DND-41 (cell line): ENCODE measurements at regions not wholly inside any gene's neighbourhood (a gene's known extent, or its start where the extent isn't known, plus 50 kb on each side); places are given as distances from the start of the nearest gene placed in this dataset.

Experiments
- ATAC-seq: fragments of 200-7000 bp; cut with Tn5 transposase; 3 replicates; pipeline ENCODE4 v1.9.1; 2021; ENCODE audit warnings: low read depth; ENCODE audit not compliant: insufficient read depth
- DNase-seq: peaks from one replicate; pipeline ENCODE4 v3.0.0-alpha.2; 2020
- H2AFZ ChIP-seq: 2 replicates; pipeline ENCODE4 v1.6.0; 2012; ENCODE audit warnings: low read depth, low read length
- H3K27ac ChIP-seq: 2 replicates; pipeline ENCODE4 v1.5.1; 2012; ENCODE audit warnings: low read length, inconsistent platforms
- H3K27me3 ChIP-seq: fragments of 200-600 bp; sonication (generic); 2 replicates; pipeline ENCODE4 v1.6.0; 2012; ENCODE audit warnings: low read length, mild to moderate bottlenecking, inconsistent platforms; ENCODE audit not compliant: insufficient read depth, poor library complexity
- H3K36me3 ChIP-seq: 2 replicates; pipeline ENCODE4 v1.5.1; 2012; ENCODE audit warnings: low read length, inconsistent platforms; ENCODE audit not compliant: insufficient read depth
- H3K4me1 ChIP-seq: 2 replicates; pipeline ENCODE4 v1.5.1; 2012; ENCODE audit warnings: mild to moderate bottlenecking, low read length; ENCODE audit not compliant: insufficient read depth
- H3K4me2 ChIP-seq: 2 replicates; pipeline ENCODE4 v1.6.0; 2012; ENCODE audit warnings: mild to moderate bottlenecking, moderate library complexity, low read length, inconsistent platforms; ENCODE audit not compliant: insufficient read depth
- H3K4me3 ChIP-seq, 2 experiments: fragments of 200-600 bp in 1 of 2; shearing (Covaris generic) in 1 of 2; 2 replicates each; pipeline ENCODE4 v1.5.1; 2012 to 2016; ENCODE audit warnings: inconsistent platforms in 2 of 2, low read length in 2 of 2, mild to moderate bottlenecking in 2 of 2, low read depth in 1 of 2, moderate library complexity in 1 of 2
- H3K79me2 ChIP-seq: 2 replicates; pipeline ENCODE4 v1.6.0; 2012; ENCODE audit warnings: low read length, inconsistent platforms; ENCODE audit not compliant: insufficient read depth
- H3K9ac ChIP-seq: 2 replicates; pipeline ENCODE4 v1.6.0; 2012; ENCODE audit warnings: low read depth, mild to moderate bottlenecking, inconsistent platforms, low read length, moderate library complexity
- H3K9me3 ChIP-seq: 2 replicates; pipeline ENCODE4 v1.5.1; 2012; ENCODE audit warnings: low read length, moderate library complexity, mild to moderate bottlenecking, inconsistent platforms; ENCODE audit not compliant: insufficient read depth, severe bottlenecking
- H4K20me1 ChIP-seq: 2 replicates; pipeline ENCODE4 v1.6.0; 2012; ENCODE audit warnings: low read length; ENCODE audit not compliant: insufficient read depth
- EZH2 ChIP-seq: IDR thresholded peaks from 3 replicates; pipeline ENCODE4 v1.6.1; 2012; ENCODE audit warnings: borderline replicate concordance, low read depth, mild to moderate bottlenecking, moderate library complexity, low read length, inconsistent platforms; ENCODE audit not compliant: severe bottlenecking
- TF ChIP-seq, protein P1 (sequence below): IDR thresholded peaks from 2 replicates; pipeline ENCODE4 v1.5.1; 2012; ENCODE audit warnings: borderline replicate concordance, low read length, moderate library complexity, mild to moderate bottlenecking; ENCODE audit not compliant: poor library complexity, severe bottlenecking; ENCODE audit errors: extremely low read depth

DNA sequence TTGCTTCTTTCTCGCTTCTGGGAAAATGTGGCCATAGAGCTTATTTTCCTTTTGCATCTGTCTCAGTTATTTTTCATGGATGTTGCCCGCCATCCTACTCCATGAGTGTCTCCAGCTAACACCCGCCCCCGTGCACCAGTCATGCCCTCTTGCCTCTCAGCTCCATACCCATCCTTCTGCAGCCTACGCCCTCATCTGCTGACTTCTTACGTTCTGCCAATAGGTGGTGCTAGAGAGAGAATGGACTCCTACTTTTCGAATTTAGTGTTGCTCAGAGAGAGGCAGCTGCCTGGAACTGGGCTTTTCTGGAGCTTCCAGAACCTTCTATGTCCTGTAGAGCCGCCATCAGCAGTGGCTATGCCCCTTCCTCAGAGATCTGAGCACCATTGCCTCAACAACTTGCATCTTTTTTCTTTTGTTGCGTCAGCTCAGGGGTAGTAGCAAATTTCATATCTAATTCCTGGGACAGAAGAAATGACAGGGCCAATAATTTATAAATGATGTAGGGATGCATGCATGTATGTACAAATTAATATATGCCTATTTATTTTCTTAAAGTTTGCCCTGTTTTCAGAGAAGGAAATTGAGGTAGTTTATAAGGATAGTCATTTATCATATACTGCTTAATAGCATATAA lies 119.7 kb upstream of the MYOCD start:
- Histone ChIP-seq H3K4me3 (no peak overlapping the region), H3K4me2 (no peak overlapping the region), H3K27ac (no peak overlapping the region), H3K4me1 (no peaks in the 10 kb centered on the region), H3K79me2 (no peaks in the 10 kb centered on the region), H3K9me3 (no peaks in the 10 kb centered on the region), H4K20me1 (no peaks in the 10 kb centered on the region), H3K36me3 (no peaks in the 10 kb centered on the region), H3K27me3 (no peaks in the 10 kb centered on the region), H3K9ac (no peak overlapping the region), H2AFZ (no peak overlapping the region)
- TF ChIP-seq, protein P1, sequence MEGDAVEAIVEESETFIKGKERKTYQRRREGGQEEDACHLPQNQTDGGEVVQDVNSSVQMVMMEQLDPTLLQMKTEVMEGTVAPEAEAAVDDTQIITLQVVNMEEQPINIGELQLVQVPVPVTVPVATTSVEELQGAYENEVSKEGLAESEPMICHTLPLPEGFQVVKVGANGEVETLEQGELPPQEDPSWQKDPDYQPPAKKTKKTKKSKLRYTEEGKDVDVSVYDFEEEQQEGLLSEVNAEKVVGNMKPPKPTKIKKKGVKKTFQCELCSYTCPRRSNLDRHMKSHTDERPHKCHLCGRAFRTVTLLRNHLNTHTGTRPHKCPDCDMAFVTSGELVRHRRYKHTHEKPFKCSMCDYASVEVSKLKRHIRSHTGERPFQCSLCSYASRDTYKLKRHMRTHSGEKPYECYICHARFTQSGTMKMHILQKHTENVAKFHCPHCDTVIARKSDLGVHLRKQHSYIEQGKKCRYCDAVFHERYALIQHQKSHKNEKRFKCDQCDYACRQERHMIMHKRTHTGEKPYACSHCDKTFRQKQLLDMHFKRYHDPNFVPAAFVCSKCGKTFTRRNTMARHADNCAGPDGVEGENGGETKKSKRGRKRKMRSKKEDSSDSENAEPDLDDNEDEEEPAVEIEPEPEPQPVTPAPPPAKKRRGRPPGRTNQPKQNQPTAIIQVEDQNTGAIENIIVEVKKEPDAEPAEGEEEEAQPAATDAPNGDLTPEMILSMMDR = peak; percentile 83
- TF ChIP-seq EZH2 = no peak
- DNase-seq (peak; percentile 42), ATAC-seq (peak; percentile 75)

DNA sequence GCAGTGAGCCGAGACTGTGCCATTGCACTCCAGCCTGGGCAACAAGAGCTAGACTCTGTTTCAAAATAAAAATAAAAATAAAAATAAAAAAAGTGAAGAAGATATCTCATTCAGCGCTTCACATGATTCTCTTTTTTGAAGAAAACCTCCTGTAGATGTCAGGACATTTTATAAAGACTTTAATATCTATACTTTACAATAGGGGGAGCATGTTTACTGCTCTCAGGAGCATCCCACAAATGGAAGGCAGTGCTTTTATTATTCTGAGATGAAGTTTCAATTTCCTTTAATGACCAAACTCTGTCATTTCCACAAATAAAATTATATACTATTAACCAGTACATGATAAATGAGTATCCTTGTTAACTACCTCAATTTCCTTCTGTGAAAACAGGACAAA lies 118.7 kb upstream of the MYOCD start:
- no peak overlapping the region for H2AFZ ChIP-seq
- no peaks in the 10 kb centered on the region for H3K36me3 ChIP-seq
- no peaks in the 10 kb centered on the region for H3K9me3 ChIP-seq
- no peak overlapping the region for H3K9ac ChIP-seq
- no peak for ATAC-seq
- no peak overlapping the region for H3K4me2 ChIP-seq
- no peak for DNase-seq
- H3K79me2 ChIP-seq = no peaks in the 10 kb centered on the region
- H4K20me1 ChIP-seq = no peaks in the 10 kb centered on the region
- no peaks in the 10 kb centered on the region for H3K4me1 ChIP-seq
- no peak overlapping the region for H3K4me3 ChIP-seq
- no peaks in the 10 kb centered on the region for H3K27me3 ChIP-seq
- no peak for TF ChIP-seq EZH2
- TF ChIP-seq, protein P1 = no peak
- no peak overlapping the region for H3K27ac ChIP-seq

DNA sequence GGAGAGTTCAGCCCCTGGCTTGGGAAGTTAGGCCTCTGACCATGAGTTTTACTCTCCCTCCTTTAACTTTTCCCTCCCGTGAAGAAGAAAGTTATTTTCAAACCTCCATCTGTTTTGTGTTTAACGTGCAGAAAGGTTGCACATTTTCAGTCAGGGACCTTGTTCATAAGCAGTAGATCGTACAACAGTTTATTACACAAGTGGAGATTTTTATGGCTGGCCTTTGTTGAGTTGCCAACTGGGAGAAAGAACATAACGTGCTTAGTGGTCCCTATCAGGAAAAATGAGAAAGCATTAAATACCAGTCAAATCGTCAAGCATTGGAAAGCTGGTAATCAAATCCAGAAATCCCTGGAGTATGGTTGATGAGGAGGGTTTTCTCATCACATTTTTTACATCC lies 117.9 kb upstream of the MYOCD start:
- no peak overlapping the region for H3K27ac ChIP-seq
- H2AFZ ChIP-seq = no peak overlapping the region
- H3K27me3 ChIP-seq = no peaks in the 10 kb centered on the region
- no peaks in the 10 kb centered on the region for H3K4me1 ChIP-seq
- ATAC-seq = no peak
- no peaks in the 10 kb centered on the region for H3K79me2 ChIP-seq
- H3K9ac ChIP-seq = no peak overlapping the region
- no peak for DNase-seq
- TF ChIP-seq, protein P1 = no peak
- no peak for TF ChIP-seq EZH2
- no peak overlapping the region for H3K4me3 ChIP-seq
- H3K4me2 ChIP-seq = no peak overlapping the region
- H3K36me3 ChIP-seq = no peaks in the 10 kb centered on the region
- no peaks in the 10 kb centered on the region for H3K9me3 ChIP-seq
- no peaks in the 10 kb centered on the region for H4K20me1 ChIP-seq

DNA sequence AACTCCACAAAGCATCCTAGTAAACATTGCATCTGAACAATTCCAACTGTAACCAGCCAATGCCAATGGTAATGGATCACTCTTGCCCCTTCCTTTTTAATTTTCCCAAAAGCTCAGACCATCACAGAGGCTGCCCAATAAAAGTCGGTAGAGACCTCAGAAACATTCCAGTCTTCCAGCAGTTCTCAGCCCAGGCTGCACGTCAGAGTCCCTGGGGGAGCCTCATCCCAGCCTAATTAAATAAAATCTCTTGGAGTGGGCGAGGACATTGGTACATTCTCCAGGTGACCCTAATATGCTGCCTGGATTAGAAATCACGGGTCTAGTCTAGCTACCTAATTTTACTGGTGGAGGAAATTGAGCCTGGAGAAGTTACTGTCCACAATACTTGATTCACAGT lies 117.1 kb upstream of the MYOCD start:
- Histone ChIP-seq H3K4me1 (no peaks in the 10 kb centered on the region), H3K4me2 (no peak overlapping the region), H3K27ac (no peak overlapping the region), H3K9ac (no peak overlapping the region), H4K20me1 (no peaks in the 10 kb centered on the region), H2AFZ (no peak overlapping the region), H3K4me3 (no peak overlapping the region), H3K9me3 (no peaks in the 10 kb centered on the region), H3K79me2 (no peaks in the 10 kb centered on the region), H3K27me3 (no peaks in the 10 kb centered on the region), H3K36me3 (no peaks in the 10 kb centered on the region)
- ATAC-seq (no peak), DNase-seq (no peak)
- no peak for TF ChIP-seq EZH2
- TF ChIP-seq, protein P1 = no peak
